ENCODE measurements at regions not wholly inside any gene's neighbourhood (a gene's known extent, or its start where the extent isn't known, plus 50 kb on each side); places are given as distances from the start of the nearest gene placed in this dataset.

GRCh38 chr7:152949790-152950189 lies 190.2 kb downstream of the ACTR3B start:
- no peak overlapping the region for H3K27ac ChIP-seq (ENCODE audit: low read length)
- no peaks in the 10 kb centered on the region for H3F3A ChIP-seq (ENCODE audit: insufficient read depth, low read length, poor library complexity, severe bottlenecking)
- H3K9ac ChIP-seq (ENCODE audit: low read length): no peak overlapping the region
- H3K36me3 ChIP-seq (ENCODE audit: insufficient read depth, low read length): no peaks in the 10 kb centered on the region
- H4K20me1 ChIP-seq (ENCODE audit: insufficient read depth): no peaks in the 10 kb centered on the region
- no peak overlapping the region for H3K4me2 ChIP-seq (ENCODE audit: low read length)
- H3K9me3 ChIP-seq (ENCODE audit: low read length): no peaks in the 10 kb centered on the region
- no peaks in the 10 kb centered on the region for H3K27me3 ChIP-seq (ENCODE audit: insufficient read depth, low read depth, low read length)
- no peaks in the 10 kb centered on the region for H3K9me2 ChIP-seq (ENCODE audit: insufficient read depth, low read length)
- H3K79me2 ChIP-seq (replicated peaks; ENCODE audit: insufficient read depth, low read length): no peaks in the 10 kb centered on the region
- H2AFZ ChIP-seq (ENCODE audit: low read depth, low read length): no peak overlapping the region
- no peak for TF ChIP-seq MXI1 (conservative IDR thresholded peaks at IDR 0.05; ENCODE audit: poor library complexity, severe bottlenecking)
- no peak for TF ChIP-seq TAF1 (IDR thresholded peaks at IDR 0.05; ENCODE audit: low read depth)
- TF ChIP-seq REST (IDR thresholded peaks at IDR 0.05; ENCODE audit: borderline replicate concordance): no peak
- no peak for TF ChIP-seq EP300 (conservative IDR thresholded peaks at IDR 0.05; ENCODE audit: poor library complexity, severe bottlenecking)
- no peak for TF ChIP-seq POLR2AphosphoS5 (IDR thresholded peaks at IDR 0.05)
- no peak for TF ChIP-seq CTCF (IDR thresholded peaks at IDR 0.05; ENCODE audit: poor library complexity, severe bottlenecking)
- TF ChIP-seq RAD21 (conservative IDR thresholded peaks at IDR 0.05): no peak
- no peak for TF ChIP-seq SMC3 (conservative IDR thresholded peaks at IDR 0.05; ENCODE audit: poor library complexity)
- TF ChIP-seq EZH2 (IDR thresholded peaks at IDR 0.05; ENCODE audit: borderline replicate concordance, insufficient read depth, low read length, poor library complexity, severe bottlenecking): no peak
- H3K4me3 ChIP-seq (ENCODE audit: low read length): no peak overlapping the region

- Histone ChIP-seq H3K9me2 (ENCODE audit: insufficient read depth, low read length) (no peaks in the 10 kb centered on the region), H2AFZ (ENCODE audit: low read depth, low read length) (no peak overlapping the region), H3K27me3 (ENCODE audit: insufficient read depth, low read depth, low read length) (no peaks in the 10 kb centered on the region), H3K9ac (ENCODE audit: low read length) (no peak overlapping the region), H4K20me1 (ENCODE audit: insufficient read depth) (no peaks in the 10 kb centered on the region), H3K27ac (ENCODE audit: low read length) (no peak overlapping the region), H3K79me2 (replicated peaks; ENCODE audit: insufficient read depth, low read length) (no peaks in the 10 kb centered on the region), H3K4me2 (ENCODE audit: low read length) (no peak overlapping the region), H3K36me3 (ENCODE audit: insufficient read depth, low read length) (no peaks in the 10 kb centered on the region), H3K9me3 (ENCODE audit: low read length) (no peaks in the 10 kb centered on the region), H3K4me3 (ENCODE audit: low read length) (no peak overlapping the region), H3F3A (ENCODE audit: insufficient read depth, low read length, poor library complexity, severe bottlenecking) (no peaks in the 10 kb centered on the region)
- TF ChIP-seq SMC3 (conservative IDR thresholded peaks at IDR 0.05; ENCODE audit: poor library complexity): no peak
- TF ChIP-seq MXI1 (conservative IDR thresholded peaks at IDR 0.05; ENCODE audit: poor library complexity, severe bottlenecking): no peak
- TF ChIP-seq EZH2 (IDR thresholded peaks at IDR 0.05; ENCODE audit: borderline replicate concordance, insufficient read depth, low read length, poor library complexity, severe bottlenecking): no peak
These were observed 196.5 kb downstream of the ACTR3B start for GRCh38 chr7:152956006-152956405.

- Histone ChIP-seq H4K20me1 (ENCODE audit: insufficient read depth) (no peaks in the 10 kb centered on the region), H3K9me3 (ENCODE audit: low read length) (no peaks in the 10 kb centered on the region), H3K27ac (ENCODE audit: low read length) (no peak overlapping the region), H3F3A (ENCODE audit: insufficient read depth, low read length, poor library complexity, severe bottlenecking) (no peaks in the 10 kb centered on the region), H3K9me2 (ENCODE audit: insufficient read depth, low read length) (no peaks in the 10 kb centered on the region), H3K9ac (ENCODE audit: low read length) (no peak overlapping the region), H3K4me2 (ENCODE audit: low read length) (no peak overlapping the region), H3K4me3 (ENCODE audit: low read length) (no peak overlapping the region), H3K27me3 (ENCODE audit: insufficient read depth, low read depth, low read length) (no peaks in the 10 kb centered on the region), H3K79me2 (replicated peaks; ENCODE audit: insufficient read depth, low read length) (no peaks in the 10 kb centered on the region), H2AFZ (ENCODE audit: low read depth, low read length) (no peak overlapping the region), H3K36me3 (ENCODE audit: insufficient read depth, low read length) (no peaks in the 10 kb centered on the region)
- no peak for TF ChIP-seq TAF1 (IDR thresholded peaks at IDR 0.05; ENCODE audit: low read depth)
- TF ChIP-seq SMC3 (conservative IDR thresholded peaks at IDR 0.05; ENCODE audit: poor library complexity): no peak
- no peak for TF ChIP-seq RAD21 (conservative IDR thresholded peaks at IDR 0.05)
- TF ChIP-seq CTCF (IDR thresholded peaks at IDR 0.05; ENCODE audit: poor library complexity, severe bottlenecking): no peak
- no peak for TF ChIP-seq EZH2 (IDR thresholded peaks at IDR 0.05; ENCODE audit: borderline replicate concordance, insufficient read depth, low read length, poor library complexity, severe bottlenecking)
- TF ChIP-seq REST (IDR thresholded peaks at IDR 0.05; ENCODE audit: borderline replicate concordance): no peak
- TF ChIP-seq POLR2AphosphoS5 (IDR thresholded peaks at IDR 0.05): no peak
- no peak for TF ChIP-seq MXI1 (conservative IDR thresholded peaks at IDR 0.05; ENCODE audit: poor library complexity, severe bottlenecking)
- no peak for TF ChIP-seq EP300 (conservative IDR thresholded peaks at IDR 0.05; ENCODE audit: poor library complexity, severe bottlenecking)
These were observed 200.1 kb downstream of the ACTR3B start for GRCh38 chr7:152959610-152960009.
